ENCODE measurements at regions not wholly inside any gene's neighbourhood (a gene's known extent, or its start where the extent isn't known, plus 50 kb on each side); places are given as distances from the start of the nearest gene placed in this dataset.

GRCh38 chr2:83370419-83370762 is 1088.7 kb downstream of the SUCLG1 start:
- no peaks in the 10 kb centered on the region for H3K4me1 ChIP-seq (ENCODE audit: control insufficient read depth, insufficient read depth, low read length)
- no peak overlapping the region for H3K27ac Mint-ChIP-seq
- TF ChIP-seq CTCF (IDR thresholded peaks at IDR 0.05), result no peak

DNA sequence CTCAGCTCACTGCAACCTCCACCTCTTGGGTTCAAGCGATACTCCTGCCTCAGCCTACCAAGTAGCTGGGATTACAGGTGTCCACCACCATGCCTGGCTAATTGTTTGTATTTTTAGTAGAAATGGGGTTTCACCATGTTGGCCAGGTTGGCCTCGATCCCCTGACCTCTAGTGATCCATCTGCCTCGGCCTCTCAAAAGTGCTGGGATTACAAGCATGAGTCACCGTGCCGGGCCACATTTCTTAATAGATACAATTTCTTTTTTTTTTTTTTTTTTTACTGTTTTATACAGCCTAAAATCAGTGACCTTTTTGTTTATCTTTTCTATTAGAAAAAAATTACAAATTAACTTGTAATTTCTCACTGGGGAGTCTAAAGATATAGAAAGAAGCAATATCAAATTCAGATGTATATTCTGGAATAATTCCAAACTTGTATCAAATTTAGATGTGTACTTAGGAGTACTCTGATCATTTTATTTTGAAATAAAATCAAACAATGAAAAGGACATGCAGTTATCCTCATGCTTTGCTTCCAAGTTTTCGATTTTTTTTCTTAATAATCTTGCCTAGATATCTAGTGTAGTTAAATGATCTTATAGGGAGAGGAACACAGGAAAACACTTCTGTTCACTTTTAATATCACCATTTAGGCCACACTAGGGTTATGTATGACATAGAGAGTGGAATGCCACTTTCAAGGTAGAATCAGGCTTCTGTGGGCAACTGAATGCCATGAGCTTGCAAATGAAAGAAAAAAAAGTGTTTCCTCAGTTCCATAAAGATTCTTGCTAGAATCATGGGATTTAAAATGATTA is 1089.3 kb downstream of the SUCLG1 start:
- Mint-ChIP-seq H3K4me1 (no peaks in the 10 kb centered on the region), H3K36me3 (no peaks in the 10 kb centered on the region), H3K27me3 (ENCODE audit: low read depth in 2 of 2) (no peaks in the 10 kb centered on the region), H3K27ac (no peak overlapping the region), H3K9me3 (peaks cover 10 to 14% of the 10 kb centered on the region in 2 donors), H3K4me3 (no peak overlapping the region)
- ATAC-seq, result no peak
- no peaks in the 10 kb centered on the region for H3K36me3 ChIP-seq (ENCODE audit: control insufficient read depth, insufficient read depth, low read length)
- no peak overlapping the region for H3K27ac ChIP-seq (ENCODE audit: low read length)
- WGBS (ENCODE audit: insufficient coverage), result 88% methylated on average over 5 of the region's 6 CpGs
- DNase-seq, result no peak
- intact Hi-C loops (cut with micrococcal nuclease), result no loop called here
- H3K9me3 ChIP-seq (ENCODE audit: control insufficient read depth, insufficient read depth, low read length), result no peaks in the 10 kb centered on the region
- no peak for TF ChIP-seq CTCF (IDR thresholded peaks at IDR 0.05)
- H3K27me3 ChIP-seq (ENCODE audit: control insufficient read depth, insufficient read depth, low read length), result no peaks in the 10 kb centered on the region
- no peaks in the 10 kb centered on the region for H3K4me1 ChIP-seq (ENCODE audit: control insufficient read depth, insufficient read depth, low read length)
- no peak overlapping the region for H3K4me3 ChIP-seq (ENCODE audit: low read length)

More at GRCh38 chr2:83370419-83370762, 1088.7 kb downstream of the SUCLG1 start:
- Histone ChIP-seq H3K4me3 (ENCODE audit: low read length) (no peak overlapping the region), H3K27ac (ENCODE audit: low read length) (no peak overlapping the region), H3K9me3 (ENCODE audit: control insufficient read depth, insufficient read depth, low read length) (no peaks in the 10 kb centered on the region), H3K27me3 (ENCODE audit: control insufficient read depth, insufficient read depth, low read length) (no peaks in the 10 kb centered on the region), H3K36me3 (ENCODE audit: control insufficient read depth, insufficient read depth, low read length) (no peaks in the 10 kb centered on the region)
- no peaks in the 10 kb centered on the region for H3K36me3 Mint-ChIP-seq
- no peaks in the 10 kb centered on the region for H3K4me1 Mint-ChIP-seq
- DNase-seq, result no peak
- intact Hi-C loops (cut with micrococcal nuclease), result no loop called here
- peaks cover 8 to 15% of the 10 kb centered on the region in 2 donors for H3K9me3 Mint-ChIP-seq
- no peak for ATAC-seq
- WGBS (ENCODE audit: insufficient coverage), result 63% methylated on average over 2 of the region's 2 CpGs
- H3K27me3 Mint-ChIP-seq (ENCODE audit: low read depth in 2 of 2), result no peaks in the 10 kb centered on the region
- no peak overlapping the region for H3K4me3 Mint-ChIP-seq

GRCh38 chr2:83368916-83369315 is 1090.2 kb downstream of the SUCLG1 start:
- Histone ChIP-seq H3K4me3 (ENCODE audit: low read length) (no peak overlapping the region), H3K9me3 (ENCODE audit: control insufficient read depth, insufficient read depth, low read length) (no peaks in the 10 kb centered on the region), H3K27ac (ENCODE audit: low read length) (no peak overlapping the region), H3K27me3 (ENCODE audit: control insufficient read depth, insufficient read depth, low read length) (no peaks in the 10 kb centered on the region), H3K36me3 (ENCODE audit: control insufficient read depth, insufficient read depth, low read length) (no peaks in the 10 kb centered on the region), H3K4me1 (ENCODE audit: control insufficient read depth, insufficient read depth, low read length) (no peaks in the 10 kb centered on the region)
- Mint-ChIP-seq H3K27ac (no peak overlapping the region), H3K4me1 (no peaks in the 10 kb centered on the region), H3K36me3 (no peaks in the 10 kb centered on the region), H3K27me3 (ENCODE audit: low read depth in 2 of 2) (no peaks in the 10 kb centered on the region), H3K4me3 (no peak overlapping the region), H3K9me3 (peaks cover 10 to 14% of the 10 kb centered on the region in 2 donors)
- intact Hi-C loops (cut with micrococcal nuclease), result no loop called here
- no peak for TF ChIP-seq CTCF (IDR thresholded peaks at IDR 0.05)
- WGBS (ENCODE audit: insufficient coverage), result 100% methylated on average over 2 of the region's 3 CpGs
- DNase-seq, result no peak
- no peak for ATAC-seq

DNA sequence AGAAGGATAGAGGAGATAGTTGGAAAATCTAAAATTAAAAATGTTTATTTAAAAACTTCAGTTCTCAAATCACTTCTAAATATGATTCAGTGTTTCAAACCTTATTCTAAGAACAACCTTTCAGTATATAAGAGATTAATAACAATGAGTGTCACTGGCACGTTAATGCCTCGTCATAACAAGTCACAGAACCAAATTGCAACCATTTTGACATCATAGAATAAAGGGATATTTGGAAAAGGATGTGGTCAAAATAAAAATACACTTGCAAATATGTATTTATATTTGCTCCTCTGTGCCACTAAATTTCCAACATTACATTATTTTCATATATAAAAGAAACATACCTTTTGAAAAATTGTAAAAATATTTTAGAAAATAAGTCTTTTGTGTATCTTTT is 1090.6 kb downstream of the SUCLG1 start:
- Mint-ChIP-seq H3K4me1 (no peaks in the 10 kb centered on the region), H3K27me3 (ENCODE audit: low read depth in 2 of 2) (no peaks in the 10 kb centered on the region), H3K27ac (no peak overlapping the region), H3K36me3 (no peaks in the 10 kb centered on the region), H3K9me3 (peaks cover 9 to 13% of the 10 kb centered on the region in 2 donors), H3K4me3 (no peak overlapping the region)
- intact Hi-C loops (cut with micrococcal nuclease), result no loop called here
- WGBS (ENCODE audit: insufficient coverage), result no CpG with 5 or more reads among the region's 2 CpGs
- no peak for TF ChIP-seq CTCF (IDR thresholded peaks at IDR 0.05)
- H3K4me3 ChIP-seq (ENCODE audit: low read length), result no peak overlapping the region
- no peaks in the 10 kb centered on the region for H3K9me3 ChIP-seq (ENCODE audit: control insufficient read depth, insufficient read depth, low read length)
- no peak overlapping the region for H3K27ac ChIP-seq (ENCODE audit: low read length)
- no peaks in the 10 kb centered on the region for H3K4me1 ChIP-seq (ENCODE audit: control insufficient read depth, insufficient read depth, low read length)
- ATAC-seq (no peak), DNase-seq (no peak)
- no peaks in the 10 kb centered on the region for H3K27me3 ChIP-seq (ENCODE audit: control insufficient read depth, insufficient read depth, low read length)
- H3K36me3 ChIP-seq (ENCODE audit: control insufficient read depth, insufficient read depth, low read length), result no peaks in the 10 kb centered on the region

Data from natural killer cell (primary cell).